ENCODE measurements at regions not wholly inside any gene's neighbourhood (a gene's known extent, or its start where the extent isn't known, plus 50 kb on each side); places are given as distances from the start of the nearest gene placed in this dataset.

DNA sequence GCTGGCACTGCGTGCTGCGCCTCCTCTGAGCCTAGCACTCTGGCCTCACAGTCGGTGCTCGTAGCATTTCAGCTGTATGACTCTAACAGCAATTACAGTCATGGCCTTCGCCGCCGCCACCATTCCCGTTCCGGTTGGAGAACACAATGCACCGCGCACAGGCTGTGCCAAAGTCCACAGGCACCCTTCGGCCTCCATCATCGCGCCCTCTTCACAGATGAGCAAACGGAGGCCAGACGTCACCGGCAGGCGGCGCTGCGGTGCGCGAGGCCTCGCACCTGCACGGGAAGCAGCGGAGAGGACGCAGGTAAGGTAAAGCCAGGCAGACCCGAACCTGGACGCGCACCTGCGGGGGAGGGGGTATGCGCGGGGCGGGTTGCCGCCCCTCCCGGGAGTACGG, 128.9 kb downstream of the BARX1 start:
- Histone ChIP-seq H3K4me2 (ENCODE audit: low read length) (no peak overlapping the region), H3K27ac (no peak overlapping the region), H2AFZ (no peak overlapping the region), H3K4me1 (no peaks in the 10 kb centered on the region), H3K79me2 (no peaks in the 10 kb centered on the region), H3K9ac (no peak overlapping the region), H3K27me3 (ENCODE audit: control insufficient read depth, insufficient read depth, low read length) (no peaks in the 10 kb centered on the region), H3K4me3 (ENCODE audit: low read depth, low read length) (no peak overlapping the region), H3K36me3 (ENCODE audit: control insufficient read depth, insufficient read depth, low read length) (no peaks in the 10 kb centered on the region), H3K9me3 (ENCODE audit: control insufficient read depth, low read length) (no peaks in the 10 kb centered on the region)
- TF ChIP-seq, protein P1, sequence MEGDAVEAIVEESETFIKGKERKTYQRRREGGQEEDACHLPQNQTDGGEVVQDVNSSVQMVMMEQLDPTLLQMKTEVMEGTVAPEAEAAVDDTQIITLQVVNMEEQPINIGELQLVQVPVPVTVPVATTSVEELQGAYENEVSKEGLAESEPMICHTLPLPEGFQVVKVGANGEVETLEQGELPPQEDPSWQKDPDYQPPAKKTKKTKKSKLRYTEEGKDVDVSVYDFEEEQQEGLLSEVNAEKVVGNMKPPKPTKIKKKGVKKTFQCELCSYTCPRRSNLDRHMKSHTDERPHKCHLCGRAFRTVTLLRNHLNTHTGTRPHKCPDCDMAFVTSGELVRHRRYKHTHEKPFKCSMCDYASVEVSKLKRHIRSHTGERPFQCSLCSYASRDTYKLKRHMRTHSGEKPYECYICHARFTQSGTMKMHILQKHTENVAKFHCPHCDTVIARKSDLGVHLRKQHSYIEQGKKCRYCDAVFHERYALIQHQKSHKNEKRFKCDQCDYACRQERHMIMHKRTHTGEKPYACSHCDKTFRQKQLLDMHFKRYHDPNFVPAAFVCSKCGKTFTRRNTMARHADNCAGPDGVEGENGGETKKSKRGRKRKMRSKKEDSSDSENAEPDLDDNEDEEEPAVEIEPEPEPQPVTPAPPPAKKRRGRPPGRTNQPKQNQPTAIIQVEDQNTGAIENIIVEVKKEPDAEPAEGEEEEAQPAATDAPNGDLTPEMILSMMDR (IDR thresholded peaks at IDR 0.05) = no peak

DNA sequence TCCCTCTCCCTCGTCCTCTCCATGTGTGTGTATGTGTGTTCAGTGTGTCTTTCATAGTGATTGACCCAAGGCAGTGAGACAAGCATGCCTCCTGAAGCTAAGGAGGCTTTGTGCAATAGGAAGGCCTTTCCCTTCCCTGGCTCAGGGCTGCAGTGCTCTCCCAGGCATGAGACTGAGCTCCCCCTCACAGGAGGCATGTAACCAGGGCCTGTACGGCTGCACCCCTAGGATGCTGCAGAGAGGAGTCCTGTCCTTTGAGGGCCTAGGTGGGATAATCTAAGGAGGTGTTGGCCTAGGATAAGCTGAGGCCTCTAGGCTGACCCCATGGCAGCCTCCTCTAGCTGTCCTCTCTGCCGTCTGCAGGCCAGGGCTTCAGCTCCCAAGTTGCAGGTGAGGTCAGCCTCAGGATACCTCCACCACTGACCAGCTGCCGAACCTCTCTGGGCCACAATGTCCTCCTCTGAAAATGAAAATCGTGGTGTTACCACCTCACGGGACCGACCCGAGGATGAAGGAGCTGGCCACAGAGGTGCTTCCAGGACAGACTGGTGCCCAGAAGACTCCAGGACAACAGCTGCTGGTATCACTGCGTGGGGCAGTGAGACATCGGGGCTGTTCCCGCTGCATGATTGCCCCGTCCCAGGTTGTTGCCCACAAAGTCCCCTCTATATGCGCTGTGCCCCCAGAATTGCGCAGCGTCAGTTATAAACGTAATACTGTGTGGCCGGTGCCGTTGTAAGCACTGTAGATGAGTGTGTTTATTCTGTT, 129.6 kb downstream of the BARX1 start:
- Histone ChIP-seq H3K9ac (no peak overlapping the region), H3K9me3 (ENCODE audit: control insufficient read depth, low read length) (no peaks in the 10 kb centered on the region), H3K4me3 (ENCODE audit: low read depth, low read length) (no peak overlapping the region), H3K4me1 (no peaks in the 10 kb centered on the region), H3K36me3 (ENCODE audit: control insufficient read depth, insufficient read depth, low read length) (no peaks in the 10 kb centered on the region), H3K4me2 (ENCODE audit: low read length) (no peak overlapping the region), H3K79me2 (no peaks in the 10 kb centered on the region), H3K27ac (no peak overlapping the region), H3K27me3 (ENCODE audit: control insufficient read depth, insufficient read depth, low read length) (no peaks in the 10 kb centered on the region), H2AFZ (no peak overlapping the region)
- TF ChIP-seq, protein P1 (IDR thresholded peaks at IDR 0.05) = no peak

DNA sequence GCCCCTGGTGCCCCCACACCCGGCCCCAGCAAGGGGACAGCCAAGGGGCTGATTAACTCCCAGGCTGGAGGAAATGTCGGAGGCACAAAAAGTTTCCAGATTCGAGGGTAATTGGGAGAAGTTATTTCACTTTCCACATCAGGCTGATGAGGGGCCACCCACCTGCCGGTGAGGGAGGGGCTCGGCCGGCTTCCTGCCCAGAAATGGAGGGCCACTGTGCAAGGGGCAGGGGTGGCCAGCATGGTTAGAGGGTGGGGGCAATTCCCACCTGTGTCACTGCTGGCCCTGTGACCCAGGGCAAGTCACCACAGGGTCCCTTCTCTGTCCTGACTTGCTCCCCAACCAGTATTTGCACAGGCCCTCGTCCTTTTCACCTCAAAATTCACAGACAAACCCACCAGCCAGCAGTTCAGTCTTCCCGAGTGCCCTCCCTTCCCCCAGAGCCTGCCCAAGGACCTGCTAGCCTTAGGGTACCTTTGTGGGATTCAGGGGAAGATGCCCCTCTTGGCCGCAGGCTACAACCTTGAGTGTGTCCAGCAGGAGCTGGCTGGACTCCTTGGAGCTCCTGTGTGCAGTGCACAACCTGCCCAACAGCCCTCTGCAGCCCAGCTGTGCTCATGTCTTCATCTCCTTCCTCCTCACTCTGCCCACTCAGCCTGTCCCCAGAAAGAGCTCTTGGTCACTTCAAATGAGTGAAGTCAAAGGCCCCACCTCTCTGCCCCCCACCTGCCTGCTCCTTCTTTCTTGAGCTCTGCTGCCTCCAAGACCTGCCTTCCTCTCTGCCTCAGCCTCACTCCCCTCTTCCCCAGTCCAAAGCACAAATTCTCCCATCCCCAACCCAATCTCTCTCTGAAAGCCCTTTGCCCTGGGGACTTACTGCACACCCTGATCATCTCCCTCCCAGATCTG, 130.5 kb downstream of the BARX1 start:
- no peaks in the 10 kb centered on the region for H3K4me1 ChIP-seq
- H3K27me3 ChIP-seq (ENCODE audit: control insufficient read depth, insufficient read depth, low read length) = no peaks in the 10 kb centered on the region
- no peaks in the 10 kb centered on the region for H3K79me2 ChIP-seq
- H3K36me3 ChIP-seq (ENCODE audit: control insufficient read depth, insufficient read depth, low read length) = no peaks in the 10 kb centered on the region
- H3K27ac ChIP-seq = no peak overlapping the region
- no peaks in the 10 kb centered on the region for H3K9me3 ChIP-seq (ENCODE audit: control insufficient read depth, low read length)
- TF ChIP-seq, protein P1 (IDR thresholded peaks at IDR 0.05) = no peak
- H2AFZ ChIP-seq = no peak overlapping the region
- H3K4me3 ChIP-seq (ENCODE audit: low read depth, low read length) = no peak overlapping the region
- no peak overlapping the region for H3K4me2 ChIP-seq (ENCODE audit: low read length)
- H3K9ac ChIP-seq = no peak overlapping the region

DNA sequence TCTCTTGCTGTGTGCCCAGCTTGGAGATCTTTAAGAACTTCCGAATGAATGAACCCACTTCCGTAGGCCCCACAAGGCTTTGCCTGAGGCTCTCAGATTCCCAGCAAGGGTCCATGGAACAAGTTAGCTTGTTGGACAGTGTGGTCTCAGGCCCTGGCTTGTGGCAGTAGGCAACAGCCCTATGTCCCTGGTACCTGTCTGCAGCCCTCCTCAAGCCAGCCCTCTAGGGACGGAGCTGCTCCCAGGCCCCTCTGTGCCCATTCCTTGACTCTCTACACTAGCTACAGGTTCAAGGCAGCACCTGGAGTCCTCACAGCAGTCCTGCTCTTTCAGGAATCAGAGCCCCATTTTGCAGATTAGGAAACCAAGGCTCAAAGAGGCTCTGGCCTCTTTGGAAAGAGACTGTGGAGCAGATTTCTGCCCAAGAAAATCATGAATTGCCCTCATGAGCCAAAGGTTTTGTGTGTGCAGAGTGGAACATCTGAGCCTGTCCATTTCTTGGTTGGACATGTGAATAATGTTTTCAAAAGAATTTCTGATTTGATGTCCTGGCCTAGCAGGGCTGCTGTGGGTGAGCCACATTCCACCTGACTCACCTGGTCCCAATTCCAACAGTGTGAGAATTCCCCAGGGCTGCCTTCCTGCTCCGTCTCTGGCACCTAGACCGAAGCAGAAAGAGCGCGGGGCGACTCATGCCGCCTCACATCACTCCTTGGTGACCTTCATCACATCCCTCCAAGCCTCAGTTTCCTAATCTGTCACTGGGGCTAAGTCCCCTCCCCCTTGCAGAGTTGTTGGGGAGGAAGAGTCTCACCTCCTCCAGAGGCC, 131.7 kb downstream of the BARX1 start:
- Histone ChIP-seq H2AFZ (no peak overlapping the region), H3K4me2 (ENCODE audit: low read length) (no peak overlapping the region), H3K4me3 (ENCODE audit: low read depth, low read length) (no peak overlapping the region), H3K79me2 (no peaks in the 10 kb centered on the region), H3K27ac (no peak overlapping the region), H3K9ac (no peak overlapping the region), H3K27me3 (ENCODE audit: control insufficient read depth, insufficient read depth, low read length) (no peaks in the 10 kb centered on the region), H3K36me3 (ENCODE audit: control insufficient read depth, insufficient read depth, low read length) (no peaks in the 10 kb centered on the region), H3K4me1 (no peaks in the 10 kb centered on the region), H3K9me3 (ENCODE audit: control insufficient read depth, low read length) (no peaks in the 10 kb centered on the region)
- TF ChIP-seq, protein P1 (IDR thresholded peaks at IDR 0.05) = no peak

Measured in parathyroid adenoma (tissue), 2 donors.